ENCODE measurements at regions not wholly inside any gene's neighbourhood (a gene's known extent, or its start where the extent isn't known, plus 50 kb on each side); places are given as distances from the start of the nearest gene placed in this dataset.

GRCh38 chr6:6483168-6483567 is 105.4 kb upstream of the LY86 start:
- no peak for TF ChIP-seq CTCF (IDR thresholded peaks at IDR 0.05)
- Histone ChIP-seq H3K36me3 (replicated peaks in 1 of 2) (no peaks in the 10 kb centered on the region), H3K4me3 (no peak overlapping the region), H3K27ac (no peak overlapping the region), H3K27me3 (no peaks in the 10 kb centered on the region), H3K9me3 (replicated peaks in 1 of 3) (no peaks in the 10 kb centered on the region), H3K4me1 (replicated peaks in 1 of 2) (no peaks in the 10 kb centered on the region)
- no peak for DNase-seq
- whole genome bisulfite sequencing, 4 donors = 50 to 92% (median 82%) methylated on average over 2 of the region's 2 CpGs
- intact Hi-C loops (cut with DNase I) = no loop called here

- Histone ChIP-seq H3K4me1 (replicated peaks in 1 of 2) (no peaks in the 10 kb centered on the region), H3K9me3 (replicated peaks in 1 of 3) (no peaks in the 10 kb centered on the region), H3K4me3 (no peak overlapping the region), H3K36me3 (replicated peaks in 1 of 2) (no peaks in the 10 kb centered on the region), H3K27ac (no peak overlapping the region), H3K27me3 (no peaks in the 10 kb centered on the region)
- intact Hi-C loops (cut with DNase I) = no loop called here
- TF ChIP-seq POLR2A (IDR thresholded peaks at IDR 0.05) (no peak), CTCF (IDR thresholded peaks at IDR 0.05) (no peak)
- WGBS, 4 donors = 75 to 83% (median 78%) methylated on average over 2 of the region's 2 CpGs
- no peak for DNase-seq
These were observed 104.8 kb upstream of the LY86 start for GRCh38 chr6:6483733-6484132.

GRCh38 chr6:6484681-6485080 is 103.8 kb upstream of the LY86 start:
- WGBS, 4 donors = 58 to 61% (median 59%) methylated on average over 4 of the region's 4 CpGs
- no peaks in the 10 kb centered on the region for H3K9me3 ChIP-seq (replicated peaks in 1 of 3)

GRCh38 chr6:6486595-6486994 is 101.9 kb upstream of the LY86 start:
- no peaks in the 10 kb centered on the region for H3K9me3 ChIP-seq (replicated peaks in 1 of 3)
- DNase-seq = no peak
- H3K27me3 ChIP-seq = no peaks in the 10 kb centered on the region
- intact Hi-C loops (cut with DNase I) = no loop called here
- no peak for TF ChIP-seq CTCF (IDR thresholded peaks at IDR 0.05)
- no peak for TF ChIP-seq POLR2A (IDR thresholded peaks at IDR 0.05)
- no peaks in the 10 kb centered on the region for H3K36me3 ChIP-seq (replicated peaks in 1 of 2)
- no peak overlapping the region for H3K27ac ChIP-seq
- WGBS, 4 donors = 50 to 59% (median 52%) methylated on average over 3 of the region's 3 CpGs
- no peak overlapping the region for H3K4me3 ChIP-seq
- H3K4me1 ChIP-seq (replicated peaks in 1 of 2) = no peaks in the 10 kb centered on the region

More at GRCh38 chr6:6484681-6485080, 103.8 kb upstream of the LY86 start:
- intact Hi-C loops (cut with DNase I) = no loop called here
- TF ChIP-seq CTCF (IDR thresholded peaks at IDR 0.05) (no peak), POLR2A (IDR thresholded peaks at IDR 0.05) (no peak)
- no peaks in the 10 kb centered on the region for H3K27me3 ChIP-seq
- H3K4me1 ChIP-seq (replicated peaks in 1 of 2) = no peaks in the 10 kb centered on the region
- no peak overlapping the region for H3K4me3 ChIP-seq
- DNase-seq = no peak
- no peaks in the 10 kb centered on the region for H3K36me3 ChIP-seq (replicated peaks in 1 of 2)
- H3K27ac ChIP-seq = no peak overlapping the region
